ENCODE measurements at regions not wholly inside any gene's neighbourhood (a gene's known extent, or its start where the extent isn't known, plus 50 kb on each side); places are given as distances from the start of the nearest gene placed in this dataset.

GRCh38 chr4:122034619-122035018 lies 82.8 kb upstream of the TRPC3 start:
- no peak for DNase-seq (ENCODE audit: low read depth in 3 of 3)

DNA sequence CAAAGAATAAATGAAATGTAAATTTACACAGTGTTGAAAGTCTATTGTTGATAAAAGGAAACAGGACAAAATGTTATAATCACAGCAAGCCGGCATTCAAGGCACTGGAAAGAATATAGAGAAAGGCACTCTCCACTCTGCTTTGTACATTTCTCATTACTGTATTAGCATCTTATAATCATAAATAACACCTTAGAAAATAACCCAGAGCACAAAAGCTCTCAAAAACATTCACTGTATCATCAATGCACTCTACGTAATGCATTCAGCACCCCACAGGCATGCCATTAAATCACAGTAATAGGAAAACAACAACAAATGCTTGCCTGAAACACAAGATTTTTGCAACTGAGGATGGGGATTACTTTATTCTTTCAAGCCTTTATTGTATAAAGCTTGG lies 75.3 kb upstream of the TRPC3 start:
- DNase-seq (ENCODE audit: low read depth in 3 of 3) = no peak

DNA sequence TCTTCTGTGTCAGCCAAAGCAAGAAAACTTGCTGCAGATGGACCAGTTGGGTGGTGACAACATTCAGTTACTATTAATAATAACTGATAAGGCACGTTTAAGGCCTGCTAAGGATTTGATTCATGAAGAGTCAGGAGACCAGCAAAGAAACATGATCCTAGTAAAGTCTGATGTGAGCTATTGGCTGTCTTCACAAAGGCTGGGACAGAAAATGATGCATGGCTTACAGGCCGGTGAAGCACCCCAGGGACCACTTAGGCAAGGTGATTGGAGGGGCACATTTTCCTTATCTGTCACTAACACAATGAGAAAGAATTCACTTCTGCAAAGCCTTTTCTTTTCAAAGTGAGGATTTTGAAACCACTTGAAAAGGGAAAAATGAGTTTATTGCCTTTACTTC lies 65.4 kb upstream of the TRPC3 start:
- no peak for DNase-seq (ENCODE audit: low read depth in 3 of 3)

GRCh38 chr4:122015203-122015602 lies 63.3 kb upstream of the TRPC3 start:
- DNase-seq (ENCODE audit: low read depth in 3 of 3) = no peak

GRCh38 chr4:122012735-122013134 lies 60.9 kb upstream of the TRPC3 start:
- no peak for DNase-seq (ENCODE audit: low read depth in 3 of 3)

GRCh38 chr4:122010610-122011009 lies 58.8 kb upstream of the TRPC3 start:
- DNase-seq (ENCODE audit: low read depth in 3 of 3) = no peak

- no peak for DNase-seq (ENCODE audit: low read depth in 3 of 3)
Observed at GRCh38 chr4:122009524-122009923, 57.7 kb upstream of the TRPC3 start.

DNA sequence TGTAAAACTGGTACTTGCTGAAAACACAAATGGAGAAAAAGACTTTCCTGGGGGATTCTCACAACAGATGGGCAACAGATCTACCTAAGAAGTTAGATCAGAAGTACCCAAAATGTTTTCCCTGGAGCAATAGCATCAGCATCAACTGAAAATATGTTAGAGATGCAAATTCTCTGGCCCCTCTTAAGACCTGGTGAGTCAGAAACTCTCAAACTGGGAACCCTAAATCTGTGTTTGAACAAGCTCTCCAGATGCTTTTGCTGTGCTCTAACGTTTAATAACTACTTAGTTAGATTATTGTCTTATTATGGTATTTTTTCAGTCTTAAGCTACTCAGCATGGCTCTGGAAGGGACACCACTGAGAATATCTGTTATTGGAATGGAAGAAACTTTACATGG lies 55.2 kb upstream of the TRPC3 start:
- no peak for DNase-seq (ENCODE audit: low read depth in 3 of 3)

DNA sequence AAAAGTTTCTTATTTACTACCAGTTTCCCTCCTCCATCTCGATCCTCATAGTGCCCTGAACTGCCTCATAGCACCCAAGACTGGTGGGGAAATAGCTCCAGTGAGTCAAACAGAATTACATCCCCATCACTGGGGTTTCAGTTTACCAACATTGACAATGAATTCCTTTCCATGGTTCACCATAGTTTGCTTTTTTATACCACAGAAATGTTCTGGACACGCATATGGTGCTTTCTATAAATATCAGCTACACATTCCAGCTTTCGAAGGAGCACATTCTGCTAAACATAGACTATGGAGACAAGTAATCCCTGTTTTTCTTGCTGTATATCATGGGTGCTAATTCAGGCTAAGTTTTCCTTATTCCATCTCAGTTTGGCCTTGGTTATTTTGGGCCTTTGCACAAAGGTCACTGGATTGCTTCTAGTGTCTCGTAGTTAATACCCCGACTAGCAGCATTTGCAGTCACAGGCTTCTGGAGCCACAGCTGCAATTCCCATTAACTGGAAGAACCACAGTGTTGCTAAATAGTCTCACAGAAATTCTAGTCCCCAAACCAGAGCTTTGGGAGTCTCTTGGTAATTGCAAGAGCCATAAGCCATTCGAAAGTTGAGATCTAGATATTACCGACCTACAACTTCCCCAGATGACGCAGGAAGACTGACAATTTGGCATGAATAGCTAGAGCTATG lies 53.4 kb upstream of the TRPC3 start:
- DNase-seq (ENCODE audit: low read depth in 3 of 3) = no peak

DNA sequence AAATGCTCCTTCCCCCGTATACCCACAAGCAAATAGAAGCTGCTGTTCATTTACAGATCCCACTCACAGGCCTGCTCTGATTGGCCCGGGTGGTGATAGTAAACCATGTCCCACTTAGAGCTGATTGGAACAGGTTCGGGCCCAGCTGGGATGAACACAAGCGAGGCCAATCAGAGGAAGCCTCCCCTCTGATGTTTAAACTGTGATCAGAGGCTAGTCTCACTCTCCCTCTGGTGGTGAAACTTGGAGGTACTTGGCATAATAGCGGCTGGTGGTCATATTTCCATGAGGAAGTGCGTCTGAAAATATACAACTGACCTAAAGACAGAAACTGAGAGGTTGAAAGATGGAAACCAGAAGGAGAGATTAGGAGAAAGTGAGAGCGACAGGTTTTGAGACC lies 51.5 kb upstream of the TRPC3 start:
- peak in 2 of 3 donors; percentile 8 for DNase-seq (ENCODE audit: low read depth in 3 of 3)
